CD4-positive, alpha-beta T cell (primary cell): ENCODE measurements at regions not wholly inside any gene's neighbourhood (a gene's known extent, or its start where the extent isn't known, plus 50 kb on each side); places are given as distances from the start of the nearest gene placed in this dataset.

Source experiments
- ATAC-seq: fragments of 200-7000 bp; cut with Tn5 transposase; one replicate; pipeline ENCODE4 v1.10.0; 2022; ENCODE audit warnings: mild to moderate bottlenecking; ENCODE audit not compliant: poor library complexity
- CTCF ChIA-PET: fragments of 350-600 bp; sonication (Branson Sonifier 250); formaldehyde crosslinking; loops from one replicate; lab custom pipeline; 2021; ENCODE audit warnings: antibody characterized with exemption, inconsistent platforms; lab: Charles Lee
- POLR2A ChIA-PET: fragments of 350-600 bp; sonication (Branson Sonifier 250); formaldehyde crosslinking; loops from one replicate; lab custom pipeline; 2021; ENCODE audit warnings: antibody characterized with exemption, inconsistent platforms; lab: Charles Lee
- DNase-seq, 14 experiments: peaks; one replicate each; pipeline ENCODE4 v3.0.0-alpha.2; 2013 to 2020; ENCODE audit warnings: mixed read lengths in 2 of 14
- H3K27ac ChIP-seq, 2 donors: one replicate each; pipeline versions ENCODE4 v1.5.1 to v1.7.0; 2013; ENCODE audit warnings: low read length in 2 of 2, low read depth in 1 of 2, mild to moderate bottlenecking in 1 of 2
- H3K27me3 ChIP-seq, 2 experiments: 1 replicate in 1 of 2; 2 replicates in 1 of 2; pipeline versions ENCODE4 v1.6.1 to v1.7.0; 2013; ENCODE audit warnings: low read length in 2 of 2, control low read depth in 1 of 2, mild to moderate bottlenecking in 1 of 2, moderate library complexity in 1 of 2; ENCODE audit not compliant: insufficient read depth in 2 of 2, control insufficient read depth in 1 of 2
- H3K36me3 ChIP-seq: one replicate; pipeline ENCODE4 v1.6.1; 2013; ENCODE audit warnings: low read length, control low read depth; ENCODE audit not compliant: insufficient read depth
- H3K4me1 ChIP-seq: one replicate; pipeline ENCODE4 v1.6.1; 2013; ENCODE audit warnings: low read length, control low read depth; ENCODE audit not compliant: insufficient read depth
- H3K4me3 ChIP-seq: one replicate; pipeline ENCODE4 v1.5.1; 2013; ENCODE audit warnings: mild to moderate bottlenecking, low read length, moderate library complexity
- H3K9me3 ChIP-seq, 2 experiments: 1 replicate in 1 of 2; 2 replicates in 1 of 2; pipeline versions ENCODE4 v1.6.1 to v1.7.0; 2013; ENCODE audit warnings: low read length in 2 of 2, mild to moderate bottlenecking in 2 of 2, control low read depth in 1 of 2, moderate library complexity in 1 of 2; ENCODE audit not compliant: control insufficient read depth in 1 of 2, insufficient read depth in 1 of 2
- H3K27ac Mint-ChIP-seq: one replicate; pipeline ENCODE4 v1.8.0; 2020; ENCODE audit warnings: mixed read lengths
- H3K27me3 Mint-ChIP-seq: one replicate; pipeline ENCODE4 v1.8.0; 2021; ENCODE audit warnings: mixed read lengths
- H3K36me3 Mint-ChIP-seq: one replicate; pipeline ENCODE4 v1.8.0; 2021; ENCODE audit warnings: low read depth, mixed read lengths
- H3K4me1 Mint-ChIP-seq: one replicate; pipeline ENCODE4 v1.8.0; 2021; ENCODE audit warnings: low read depth, mixed read lengths
- H3K4me3 Mint-ChIP-seq: one replicate; pipeline ENCODE4 v1.8.0; 2020; ENCODE audit warnings: mild to moderate bottlenecking, mixed read lengths
- H3K9me3 Mint-ChIP-seq: one replicate; pipeline ENCODE4 v1.8.0; 2020; ENCODE audit warnings: mixed read lengths
- intact Hi-C, 2 experiments: fragments of 100-400 bp; cut with DNase I in 1 of 2; cut with micrococcal nuclease in 1 of 2; formaldehyde crosslinking; loops; one replicate each; pipeline versions ENCODE4 v1.15.1 to v1.9.0; 2023 to 2025; cut with DNase I, micrococcal nuclease
- TF ChIP-seq, protein P1 (sequence below): fragments of 200-600 bp; IDR thresholded peaks from one replicate; pipeline ENCODE4 v1.8.0; 2022; ENCODE audit warnings: antibody characterized with exemption, mild to moderate bottlenecking

DNA sequence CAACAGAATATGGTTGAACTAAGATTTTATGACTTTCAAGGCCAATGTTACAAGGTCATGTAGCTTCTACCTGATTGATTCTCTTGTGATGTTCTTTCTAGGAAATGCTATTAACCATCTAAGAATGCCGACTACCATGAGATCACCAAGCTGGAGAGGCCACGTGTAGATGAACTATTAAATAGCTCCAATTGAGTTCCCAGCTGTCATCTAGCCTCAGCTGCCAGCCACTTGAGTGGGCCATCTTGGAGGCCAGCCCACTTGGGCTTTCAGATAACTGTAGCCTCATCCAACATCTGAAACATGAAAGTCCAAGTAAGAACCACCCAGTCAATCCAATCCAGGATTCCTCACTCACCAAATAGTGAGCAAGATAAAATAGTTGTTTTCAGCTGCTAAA, 376.9 kb upstream of the TMEFF2 start:
- H3K27me3 ChIP-seq: no peaks in the 10 kb centered on the region
- TF ChIP-seq, protein P1, sequence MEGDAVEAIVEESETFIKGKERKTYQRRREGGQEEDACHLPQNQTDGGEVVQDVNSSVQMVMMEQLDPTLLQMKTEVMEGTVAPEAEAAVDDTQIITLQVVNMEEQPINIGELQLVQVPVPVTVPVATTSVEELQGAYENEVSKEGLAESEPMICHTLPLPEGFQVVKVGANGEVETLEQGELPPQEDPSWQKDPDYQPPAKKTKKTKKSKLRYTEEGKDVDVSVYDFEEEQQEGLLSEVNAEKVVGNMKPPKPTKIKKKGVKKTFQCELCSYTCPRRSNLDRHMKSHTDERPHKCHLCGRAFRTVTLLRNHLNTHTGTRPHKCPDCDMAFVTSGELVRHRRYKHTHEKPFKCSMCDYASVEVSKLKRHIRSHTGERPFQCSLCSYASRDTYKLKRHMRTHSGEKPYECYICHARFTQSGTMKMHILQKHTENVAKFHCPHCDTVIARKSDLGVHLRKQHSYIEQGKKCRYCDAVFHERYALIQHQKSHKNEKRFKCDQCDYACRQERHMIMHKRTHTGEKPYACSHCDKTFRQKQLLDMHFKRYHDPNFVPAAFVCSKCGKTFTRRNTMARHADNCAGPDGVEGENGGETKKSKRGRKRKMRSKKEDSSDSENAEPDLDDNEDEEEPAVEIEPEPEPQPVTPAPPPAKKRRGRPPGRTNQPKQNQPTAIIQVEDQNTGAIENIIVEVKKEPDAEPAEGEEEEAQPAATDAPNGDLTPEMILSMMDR: no peak
- Mint-ChIP-seq H3K27me3 (no peaks in the 10 kb centered on the region), H3K27ac (no peak overlapping the region), H3K4me1 (no peaks in the 10 kb centered on the region), H3K36me3 (no peaks in the 10 kb centered on the region), H3K9me3 (peaks cover 2% of the 10 kb centered on the region), H3K4me3 (no peak overlapping the region)
- intact Hi-C loops: no loop called here
- ChIA-PET POLR2A (no interaction called here), CTCF (no interaction called here)
- ATAC-seq (no peak), DNase-seq (no peak)
- H3K36me3 ChIP-seq: no peaks in the 10 kb centered on the region
- H3K4me3 ChIP-seq: no peak overlapping the region
- H3K27ac ChIP-seq: no peak overlapping the region
- H3K9me3 ChIP-seq: peaks cover 0 to 11% of the 10 kb centered on the region in 2 experiments
- H3K4me1 ChIP-seq: no peaks in the 10 kb centered on the region

DNA sequence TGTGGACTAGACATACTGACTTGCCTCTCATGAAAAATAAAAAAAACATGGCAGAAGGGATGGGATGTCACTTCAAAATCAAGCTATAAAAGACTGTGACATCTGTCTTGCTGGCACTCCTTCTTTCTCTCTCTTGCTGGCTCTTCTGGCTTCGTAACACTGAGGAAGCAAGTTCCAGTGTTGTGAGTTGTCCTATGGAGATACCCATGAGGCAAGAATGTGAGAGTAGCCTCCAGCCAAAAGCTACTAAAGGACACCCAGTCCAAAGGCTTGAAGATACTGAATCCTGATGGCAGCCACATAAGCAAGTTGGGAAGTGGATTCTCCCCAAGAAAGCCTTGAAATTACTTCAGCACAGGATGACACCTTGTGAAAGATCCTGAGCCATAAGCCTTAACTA, 376.1 kb upstream of the TMEFF2 start:
- Mint-ChIP-seq H3K4me1 (no peaks in the 10 kb centered on the region), H3K36me3 (no peaks in the 10 kb centered on the region), H3K27me3 (no peaks in the 10 kb centered on the region), H3K27ac (no peak overlapping the region), H3K4me3 (no peak overlapping the region), H3K9me3 (peaks cover 2% of the 10 kb centered on the region)
- peaks cover 0 to 11% of the 10 kb centered on the region in 2 experiments for H3K9me3 ChIP-seq
- ChIA-PET POLR2A (no interaction called here), CTCF (no interaction called here)
- H3K27me3 ChIP-seq: no peaks in the 10 kb centered on the region
- no peak overlapping the region for H3K4me3 ChIP-seq
- H3K4me1 ChIP-seq: no peaks in the 10 kb centered on the region
- intact Hi-C loops: no loop called here
- H3K27ac ChIP-seq: no peak overlapping the region
- ATAC-seq (no peak), DNase-seq (no peak)
- H3K36me3 ChIP-seq: no peaks in the 10 kb centered on the region
- TF ChIP-seq, protein P1: no peak

DNA sequence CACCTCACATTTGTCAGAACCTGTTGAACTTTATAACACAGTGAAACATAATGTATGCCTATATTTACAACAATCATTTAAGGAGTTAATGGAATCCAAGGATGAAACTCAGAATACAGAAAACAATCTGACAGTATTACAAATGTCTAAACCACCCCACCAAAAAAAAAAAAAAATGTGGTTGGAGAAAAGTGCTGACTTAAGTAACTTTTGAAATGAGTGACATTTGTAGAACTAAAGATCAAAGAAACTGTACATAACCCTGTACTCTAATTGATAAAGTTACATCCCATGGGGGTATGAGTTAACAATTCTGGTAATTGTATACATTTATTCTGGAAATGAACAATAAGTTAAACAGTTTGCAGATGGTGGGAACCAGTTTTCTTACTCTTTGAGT, 372.1 kb upstream of the TMEFF2 start:
- H3K9me3 Mint-ChIP-seq: peaks cover 2% of the 10 kb centered on the region
- H3K36me3 Mint-ChIP-seq: no peaks in the 10 kb centered on the region
- H3K4me1 ChIP-seq: no peaks in the 10 kb centered on the region
- no peak for ATAC-seq
- H3K4me1 Mint-ChIP-seq: no peaks in the 10 kb centered on the region
- no peak overlapping the region for H3K27ac Mint-ChIP-seq
- no peak overlapping the region for H3K4me3 ChIP-seq
- H3K4me3 Mint-ChIP-seq: no peak overlapping the region
- H3K27me3 Mint-ChIP-seq: no peaks in the 10 kb centered on the region
- ChIA-PET POLR2A (no interaction called here), CTCF (no interaction called here)
- no peak for DNase-seq
- no peaks in the 10 kb centered on the region for H3K27me3 ChIP-seq
- H3K36me3 ChIP-seq: no peaks in the 10 kb centered on the region
- TF ChIP-seq, protein P1: no peak
- intact Hi-C loops: no loop called here
- H3K27ac ChIP-seq: no peak overlapping the region
- H3K9me3 ChIP-seq: peaks cover 0 to 3% of the 10 kb centered on the region in 2 experiments
